Stimulated activated memory B cell treated with anti-CD40 and anti-IgM and Interleukin-4, amounts not matched to agents 10 μg/mL and 1 μg/mL and 100 μg/mL, for 72 hours (primary cell): ENCODE measurements at regions not wholly inside any gene's neighbourhood (a gene's known extent, or its start where the extent isn't known, plus 50 kb on each side); places are given as distances from the start of the nearest gene placed in this dataset.

Experiments used
- ATAC-seq: fragments of 150-1000 bp; cut with Tn5 transposase; 2 replicates; pipeline ENCODE4 v1.10.0; 2021
- H3K27ac Mint-ChIP-seq: one replicate; pipeline ENCODE4 v1.8.0; 2022; ENCODE audit warnings: mild to moderate bottlenecking, mixed read lengths
- H3K27me3 Mint-ChIP-seq: one replicate; pipeline ENCODE4 v1.8.0; 2022; ENCODE audit warnings: mixed read lengths
- H3K36me3 Mint-ChIP-seq: one replicate; pipeline ENCODE4 v1.8.0; 2022; ENCODE audit warnings: mixed read lengths
- H3K4me1 Mint-ChIP-seq: one replicate; pipeline ENCODE4 v1.8.0; 2022; ENCODE audit warnings: mixed read lengths
- H3K4me3 Mint-ChIP-seq: one replicate; pipeline ENCODE4 v1.8.0; 2022; ENCODE audit warnings: mild to moderate bottlenecking, moderate library complexity, mixed read lengths
- H3K9me3 Mint-ChIP-seq: one replicate; pipeline ENCODE4 v1.8.0; 2022; ENCODE audit warnings: mixed read lengths

DNA sequence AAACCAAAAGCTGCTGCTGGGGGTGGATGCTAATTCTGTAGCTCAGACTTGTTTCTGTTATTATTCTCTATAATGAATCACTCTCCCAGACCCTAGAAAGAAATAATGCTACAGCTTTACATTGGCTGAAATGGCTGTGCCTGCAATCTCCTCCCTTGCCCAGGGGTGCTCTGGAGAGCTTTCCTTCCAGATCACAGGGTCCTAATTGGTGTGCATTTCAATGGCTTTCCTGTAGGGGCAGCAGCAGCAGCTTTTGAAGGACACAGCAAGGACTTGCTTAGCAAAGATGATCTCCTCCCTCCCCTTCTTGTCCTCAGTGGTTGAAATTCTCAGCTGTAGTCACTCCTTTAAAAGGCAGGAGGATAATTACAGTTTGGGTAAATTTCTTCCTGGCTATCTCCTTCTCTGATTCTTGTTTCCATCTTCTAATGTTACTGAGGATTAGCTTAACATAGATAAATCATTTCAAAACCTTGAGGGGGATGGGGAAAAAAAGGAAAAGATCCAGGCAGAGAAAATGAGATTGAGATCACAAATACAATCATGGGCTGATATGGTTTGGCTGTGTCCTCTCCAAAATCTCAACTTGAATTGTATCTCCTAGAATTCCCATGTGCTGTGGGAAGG, 120.2 kb upstream of the CTTNBP2 start:
- H3K4me1 Mint-ChIP-seq, result peaks cover 5% of the 10 kb centered on the region
- no peaks in the 10 kb centered on the region for H3K9me3 Mint-ChIP-seq
- no peak overlapping the region for H3K27ac Mint-ChIP-seq
- ATAC-seq, result peak; percentile 50
- no peaks in the 10 kb centered on the region for H3K27me3 Mint-ChIP-seq
- no peaks in the 10 kb centered on the region for H3K36me3 Mint-ChIP-seq
- H3K4me3 Mint-ChIP-seq, result no peak overlapping the region

DNA sequence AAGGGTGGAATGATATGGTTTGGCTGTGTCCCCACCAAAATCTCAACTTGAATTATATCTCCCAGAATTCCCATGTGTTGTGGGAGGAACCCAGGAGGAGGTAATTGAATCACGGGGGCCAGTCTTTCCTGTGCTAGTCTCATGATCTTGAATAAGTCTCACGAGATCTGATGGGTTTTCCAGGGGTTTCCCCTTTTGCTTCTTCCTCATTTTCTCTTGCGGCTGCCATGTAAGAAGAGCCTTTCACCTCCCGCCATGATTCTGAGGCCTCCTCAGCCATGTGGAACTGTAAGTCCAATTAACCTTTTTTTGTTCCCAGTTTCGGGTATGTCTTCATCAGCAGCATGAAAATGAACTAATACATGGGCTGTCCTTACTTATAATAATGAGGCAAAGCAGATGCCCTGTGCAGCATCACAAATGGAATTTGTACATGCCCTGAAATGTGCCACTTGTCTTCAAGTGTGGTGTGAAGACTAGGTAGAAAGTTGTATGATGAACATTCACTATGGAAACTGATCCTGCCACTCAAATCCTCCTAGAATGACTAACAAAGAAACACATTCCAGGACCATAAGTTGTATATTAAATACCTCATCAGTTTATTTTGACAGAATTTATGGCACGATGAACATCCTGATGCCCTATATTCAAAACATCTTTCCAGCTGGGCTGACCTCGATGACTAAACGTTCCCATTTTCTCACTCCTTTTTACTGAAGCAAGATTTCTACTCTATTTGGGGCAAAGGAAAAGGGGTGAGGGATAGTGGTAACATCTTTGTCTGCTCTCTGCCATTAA, 122.8 kb upstream of the CTTNBP2 start:
- no peak overlapping the region for H3K27ac Mint-ChIP-seq
- H3K4me1 Mint-ChIP-seq, result peaks cover 5% of the 10 kb centered on the region
- no peaks in the 10 kb centered on the region for H3K27me3 Mint-ChIP-seq
- ATAC-seq, result no peak
- H3K9me3 Mint-ChIP-seq, result no peaks in the 10 kb centered on the region
- no peak overlapping the region for H3K4me3 Mint-ChIP-seq
- H3K36me3 Mint-ChIP-seq, result no peaks in the 10 kb centered on the region

DNA sequence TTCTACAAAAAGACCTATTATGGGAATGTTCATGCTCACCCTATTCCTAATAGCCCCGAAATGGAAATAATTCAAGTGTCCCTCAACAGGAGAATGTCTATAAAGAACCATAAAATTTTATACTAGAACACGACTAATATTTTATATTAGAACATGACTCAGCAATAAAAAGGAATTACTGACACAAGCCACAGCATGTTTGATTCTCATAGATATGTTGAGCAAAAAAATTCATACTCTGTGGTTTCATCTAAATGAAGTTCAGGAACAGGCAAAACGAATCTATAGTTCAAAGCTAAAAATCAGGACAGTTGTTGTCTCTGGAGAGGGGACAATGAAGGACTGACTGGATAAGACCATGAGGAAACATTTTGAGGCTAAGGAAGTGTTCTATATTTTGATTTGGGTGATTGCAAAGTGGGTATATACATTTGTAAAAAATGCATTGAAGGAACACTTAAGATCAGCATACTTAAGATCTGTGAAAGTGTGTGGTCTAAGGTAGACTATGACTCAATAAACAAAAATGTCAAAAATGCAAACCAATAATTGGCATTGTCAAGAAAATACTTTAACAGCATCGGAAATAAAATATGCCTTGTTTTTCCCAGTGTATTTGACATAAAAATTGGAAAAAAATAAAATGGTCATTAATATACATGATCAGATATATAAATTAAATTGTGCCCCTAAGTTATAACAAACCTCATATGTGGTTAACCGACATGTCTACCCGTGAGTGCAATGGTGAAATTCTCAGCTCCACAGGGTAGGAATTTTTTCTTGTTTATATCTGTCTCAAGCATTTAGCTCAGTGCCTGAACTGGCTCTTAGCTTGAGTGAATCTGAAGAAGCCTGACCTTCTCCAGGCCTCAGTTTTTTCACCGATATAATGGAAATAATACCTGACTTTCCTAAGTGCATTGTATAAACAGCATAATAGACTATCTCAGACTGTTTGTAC, 124.9 kb upstream of the CTTNBP2 start:
- no peak for ATAC-seq
- Mint-ChIP-seq H3K4me3 (no peak overlapping the region), H3K36me3 (no peaks in the 10 kb centered on the region), H3K4me1 (peaks cover 5% of the 10 kb centered on the region), H3K9me3 (no peaks in the 10 kb centered on the region), H3K27ac (no peak overlapping the region), H3K27me3 (no peaks in the 10 kb centered on the region)

DNA sequence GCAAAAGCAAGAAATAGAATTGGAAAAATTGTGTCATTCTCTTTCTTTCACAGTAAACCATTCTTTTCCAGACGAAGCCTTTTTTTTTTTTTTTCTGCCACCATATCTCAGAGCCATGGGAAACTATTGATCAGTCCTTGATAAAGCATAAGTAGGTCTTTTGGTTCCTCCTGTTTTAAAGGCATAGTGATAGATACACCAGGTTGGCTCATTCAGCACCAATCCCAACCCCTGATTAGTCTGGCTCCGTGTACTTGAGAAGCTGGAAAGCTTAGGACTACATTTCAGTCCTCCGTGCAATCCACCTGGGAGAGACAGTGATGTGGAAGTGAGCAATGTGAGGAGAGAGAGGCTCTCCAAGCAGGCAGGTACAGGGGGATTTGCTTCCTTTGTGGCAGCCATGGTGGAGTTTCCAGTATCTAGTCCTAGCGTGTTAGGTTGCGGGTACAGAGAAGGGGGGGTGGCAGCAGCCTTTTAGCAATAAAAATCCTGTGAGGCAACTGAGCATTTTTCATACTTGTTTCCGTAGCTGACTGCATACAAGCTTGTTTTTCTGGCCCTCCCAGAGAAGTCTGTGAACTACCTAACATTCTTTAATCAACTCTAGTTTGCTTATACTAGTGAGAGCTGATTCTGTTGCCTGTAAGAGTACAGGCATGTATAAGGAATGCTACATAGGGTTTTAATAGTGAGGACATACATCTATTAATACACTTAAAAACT, 127.4 kb upstream of the CTTNBP2 start:
- no peak overlapping the region for H3K4me3 Mint-ChIP-seq
- no peak for ATAC-seq
- H3K27ac Mint-ChIP-seq, result no peak overlapping the region
- H3K4me1 Mint-ChIP-seq, result peaks cover 5% of the 10 kb centered on the region
- H3K36me3 Mint-ChIP-seq, result no peaks in the 10 kb centered on the region
- no peaks in the 10 kb centered on the region for H3K27me3 Mint-ChIP-seq
- H3K9me3 Mint-ChIP-seq, result no peaks in the 10 kb centered on the region

DNA sequence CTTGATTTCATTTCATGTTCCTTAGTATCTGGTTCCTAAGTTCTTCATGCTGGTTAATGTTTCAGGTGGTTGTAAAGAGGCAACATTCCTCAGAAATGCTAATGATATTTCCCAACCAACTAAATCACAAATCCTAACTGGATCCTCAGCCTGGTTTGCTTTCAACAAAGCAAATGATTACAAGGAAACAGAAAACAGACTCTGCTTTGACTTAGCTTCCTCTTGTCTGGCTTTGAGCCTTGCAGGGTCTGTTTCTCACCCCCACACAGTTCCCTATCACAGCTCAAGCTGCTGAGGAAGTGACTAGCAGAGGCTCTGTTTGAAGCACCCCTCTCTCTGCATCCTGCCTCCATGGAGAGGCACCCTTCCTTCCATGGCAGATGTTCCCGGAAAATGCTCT, 130.2 kb upstream of the CTTNBP2 start:
- Mint-ChIP-seq H3K27ac (no peak overlapping the region), H3K9me3 (no peaks in the 10 kb centered on the region), H3K27me3 (no peaks in the 10 kb centered on the region), H3K36me3 (no peaks in the 10 kb centered on the region), H3K4me3 (no peak overlapping the region), H3K4me1 (no peaks in the 10 kb centered on the region)
- no peak for ATAC-seq

DNA sequence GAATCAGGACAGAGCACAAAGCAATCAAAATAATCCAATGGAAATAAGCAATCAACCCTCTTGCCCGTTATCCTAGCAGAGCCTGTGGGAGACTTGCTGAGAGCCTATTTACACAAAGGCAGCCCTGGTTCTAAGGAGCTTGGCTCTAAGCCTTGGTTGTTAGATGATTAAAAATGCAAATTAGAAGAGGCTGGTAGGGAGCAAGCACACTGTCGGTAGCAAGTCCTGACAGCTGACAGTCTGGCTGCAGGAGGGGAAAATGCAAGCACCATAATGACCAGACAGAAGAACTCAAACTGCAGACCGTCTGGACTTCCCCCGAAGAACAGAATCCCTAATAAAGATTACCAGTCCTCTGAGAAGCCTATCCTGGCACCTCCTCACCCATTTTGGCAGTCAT, 131.8 kb upstream of the CTTNBP2 start:
- H3K36me3 Mint-ChIP-seq, result no peaks in the 10 kb centered on the region
- H3K27me3 Mint-ChIP-seq, result no peaks in the 10 kb centered on the region
- no peak overlapping the region for H3K4me3 Mint-ChIP-seq
- H3K9me3 Mint-ChIP-seq, result no peaks in the 10 kb centered on the region
- H3K4me1 Mint-ChIP-seq, result no peaks in the 10 kb centered on the region
- ATAC-seq, result no peak
- no peak overlapping the region for H3K27ac Mint-ChIP-seq

DNA sequence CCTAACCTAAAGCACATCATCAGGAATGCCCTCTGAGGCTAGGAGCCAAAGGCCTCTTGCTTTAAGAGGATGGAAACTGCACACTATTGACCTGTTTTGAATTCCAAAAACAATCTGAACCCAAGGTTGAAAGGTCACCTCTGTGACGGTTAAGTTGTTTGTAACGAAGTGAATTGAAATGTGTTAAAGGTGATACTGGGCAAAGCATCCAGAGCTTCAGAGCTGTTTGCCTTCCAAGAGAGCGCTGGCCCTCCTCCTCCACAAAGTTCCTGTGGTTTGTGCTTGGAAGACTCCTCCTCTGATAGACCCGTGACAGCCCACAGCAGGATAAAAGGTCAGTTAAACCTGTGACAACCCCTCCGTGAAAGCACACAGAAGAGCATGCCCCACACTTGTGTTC, 133.7 kb upstream of the CTTNBP2 start:
- Mint-ChIP-seq H3K27me3 (no peaks in the 10 kb centered on the region), H3K4me1 (no peaks in the 10 kb centered on the region), H3K27ac (no peak overlapping the region), H3K4me3 (no peak overlapping the region), H3K9me3 (no peaks in the 10 kb centered on the region), H3K36me3 (no peaks in the 10 kb centered on the region)
- ATAC-seq, result no peak

DNA sequence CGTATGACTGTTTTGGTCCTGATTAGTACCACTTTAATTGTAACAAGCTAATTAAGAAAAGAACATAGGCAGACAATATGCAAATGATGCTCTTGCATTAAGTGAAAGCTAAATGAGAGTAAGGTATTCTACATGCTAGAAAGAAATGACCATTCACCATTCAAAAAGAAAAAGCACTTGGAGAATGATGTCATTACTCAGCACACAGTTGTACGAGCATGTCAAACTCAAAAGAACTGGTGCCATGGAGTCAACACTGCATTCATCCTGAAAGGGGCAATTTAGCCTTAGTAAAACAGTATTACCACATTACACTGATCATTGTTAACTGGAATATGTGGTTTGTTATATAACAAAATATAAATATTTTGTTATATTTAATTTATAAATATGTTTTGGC, 136.2 kb upstream of the CTTNBP2 start:
- H3K9me3 Mint-ChIP-seq, result no peaks in the 10 kb centered on the region
- no peaks in the 10 kb centered on the region for H3K27me3 Mint-ChIP-seq
- H3K27ac Mint-ChIP-seq, result no peak overlapping the region
- no peaks in the 10 kb centered on the region for H3K4me1 Mint-ChIP-seq
- no peak for ATAC-seq
- H3K4me3 Mint-ChIP-seq, result no peak overlapping the region
- no peaks in the 10 kb centered on the region for H3K36me3 Mint-ChIP-seq

DNA sequence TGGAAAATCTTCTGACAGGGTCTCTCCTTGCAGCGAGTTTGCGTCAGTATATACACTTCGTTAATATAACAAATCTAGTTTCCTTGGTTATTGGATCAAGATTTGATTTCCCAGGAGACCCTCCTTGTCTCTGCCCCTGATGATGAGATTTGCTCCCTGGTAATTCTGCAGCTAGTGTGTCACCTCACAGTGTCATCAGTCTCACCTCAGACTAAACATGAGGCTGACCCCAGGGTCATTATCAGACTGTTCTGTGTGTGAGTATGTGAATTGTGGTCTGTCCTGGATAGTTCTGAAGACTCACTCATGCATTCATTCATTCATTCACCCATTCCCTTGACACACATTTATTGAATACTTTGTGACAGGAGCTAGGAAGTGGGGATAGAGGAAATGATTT, 138.4 kb upstream of the CTTNBP2 start:
- Mint-ChIP-seq H3K9me3 (no peaks in the 10 kb centered on the region), H3K27me3 (no peaks in the 10 kb centered on the region), H3K4me1 (no peaks in the 10 kb centered on the region), H3K36me3 (no peaks in the 10 kb centered on the region), H3K4me3 (no peak overlapping the region), H3K27ac (no peak overlapping the region)
- no peak for ATAC-seq

DNA sequence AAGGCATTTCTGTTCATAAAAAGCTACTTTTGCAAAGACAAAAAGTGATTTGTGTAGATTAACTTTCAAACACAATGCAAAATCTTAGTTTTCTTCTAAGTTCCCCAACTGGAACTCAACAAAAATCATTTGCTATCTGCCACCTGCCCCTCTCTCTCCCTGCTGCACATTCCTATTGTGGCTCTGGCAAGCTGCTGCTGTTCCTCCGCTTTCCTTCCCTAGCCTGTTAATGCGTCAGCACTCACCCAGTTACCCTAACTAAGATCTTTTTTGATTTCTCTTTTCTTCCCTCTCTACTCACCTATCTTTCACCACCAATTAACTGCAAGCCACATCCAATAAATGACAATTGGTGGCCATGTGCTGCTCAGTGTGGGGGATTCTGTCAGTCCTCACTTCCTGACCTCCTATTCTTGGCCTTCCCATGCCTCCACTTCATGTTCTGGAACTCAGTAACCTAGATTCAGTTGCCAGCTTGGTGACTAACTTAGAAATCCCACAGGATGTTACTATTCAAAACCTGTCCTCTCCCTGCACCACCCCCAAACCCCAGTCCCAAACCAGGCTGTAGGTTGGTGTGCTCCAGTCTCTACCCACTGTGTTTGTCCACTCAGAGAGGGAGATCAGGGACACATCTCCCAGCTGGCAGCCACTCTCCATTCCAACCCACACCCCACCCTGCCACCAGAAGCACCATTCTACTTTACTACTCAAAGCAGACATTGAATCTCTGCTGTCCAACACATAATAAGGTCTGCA, 140.2 kb upstream of the CTTNBP2 start:
- H3K36me3 Mint-ChIP-seq, result peaks cover 7% of the 10 kb centered on the region
- peaks cover 7% of the 10 kb centered on the region for H3K27me3 Mint-ChIP-seq
- H3K9me3 Mint-ChIP-seq, result peaks cover 5% of the 10 kb centered on the region
- no peak overlapping the region for H3K27ac Mint-ChIP-seq
- no peak overlapping the region for H3K4me3 Mint-ChIP-seq
- ATAC-seq, result no peak
- H3K4me1 Mint-ChIP-seq, result no peaks in the 10 kb centered on the region

DNA sequence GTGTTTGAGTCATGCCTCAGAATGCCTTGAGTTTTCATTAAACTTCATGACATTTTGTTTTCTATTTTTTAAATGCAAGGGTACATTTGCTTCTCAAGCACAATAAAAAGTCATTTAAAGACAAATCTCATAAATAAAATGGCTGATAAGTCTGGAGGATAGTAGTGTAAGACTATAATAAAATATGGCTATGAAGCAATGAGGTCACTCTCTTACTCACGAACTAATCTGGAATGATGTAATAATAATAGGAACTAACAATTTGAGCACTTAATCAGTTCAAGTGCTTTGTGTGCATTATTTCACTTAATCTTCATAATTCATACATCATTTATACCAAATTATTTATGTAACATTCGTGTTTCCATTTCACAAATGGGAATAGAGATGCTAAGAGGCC, 149.3 kb upstream of the CTTNBP2 start:
- ATAC-seq, result no peak
- H3K27me3 Mint-ChIP-seq, result peaks cover under 1% of the 10 kb centered on the region
- no peaks in the 10 kb centered on the region for H3K4me1 Mint-ChIP-seq
- H3K9me3 Mint-ChIP-seq, result peaks cover 3% of the 10 kb centered on the region
- H3K4me3 Mint-ChIP-seq, result no peak overlapping the region
- no peak overlapping the region for H3K27ac Mint-ChIP-seq
- H3K36me3 Mint-ChIP-seq, result peaks cover under 1% of the 10 kb centered on the region

DNA sequence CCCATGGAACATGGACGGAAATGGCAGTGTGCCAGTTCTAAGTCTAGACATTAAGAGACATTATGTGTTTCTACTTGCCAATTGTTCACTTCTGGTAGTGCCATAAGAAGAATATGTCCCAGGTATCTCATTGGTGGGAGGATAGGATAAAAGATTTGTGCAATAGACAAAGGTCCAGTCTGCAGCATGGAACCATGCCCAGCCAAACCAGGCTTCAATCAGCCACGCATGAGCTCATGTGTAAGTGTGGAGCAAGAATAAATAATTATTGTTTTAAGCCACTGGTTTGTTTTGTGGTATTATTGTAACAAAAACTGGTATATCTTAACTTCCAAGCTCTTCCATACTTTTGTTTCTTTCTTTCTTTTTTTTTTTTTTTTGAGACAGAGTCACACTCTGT, 153.6 kb upstream of the CTTNBP2 start:
- Mint-ChIP-seq H3K27ac (no peak overlapping the region), H3K4me1 (no peaks in the 10 kb centered on the region), H3K4me3 (no peak overlapping the region), H3K9me3 (no peaks in the 10 kb centered on the region), H3K36me3 (no peaks in the 10 kb centered on the region), H3K27me3 (no peaks in the 10 kb centered on the region)
- ATAC-seq, result no peak

DNA sequence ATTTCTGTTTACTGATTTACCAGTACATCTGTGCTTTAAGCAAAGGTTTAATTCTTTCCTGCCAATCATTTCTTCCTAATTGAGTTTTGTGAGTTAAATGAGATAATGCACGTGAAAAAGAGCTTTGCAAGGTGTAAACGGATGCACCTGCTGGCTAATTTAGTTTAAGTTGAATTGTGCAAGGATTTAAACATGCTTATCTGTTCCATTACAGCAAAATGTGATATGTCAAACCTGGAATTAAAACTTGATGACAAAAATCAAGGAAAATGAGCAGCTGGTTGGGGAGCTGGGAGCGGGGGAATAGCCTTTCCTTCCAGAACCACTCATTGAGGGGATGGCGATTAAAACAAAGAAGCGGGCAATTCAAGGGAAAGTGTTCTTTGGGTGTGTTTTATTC, 155.0 kb upstream of the CTTNBP2 start:
- Mint-ChIP-seq H3K27me3 (no peaks in the 10 kb centered on the region), H3K9me3 (no peaks in the 10 kb centered on the region), H3K27ac (no peak overlapping the region), H3K4me3 (no peak overlapping the region), H3K36me3 (no peaks in the 10 kb centered on the region), H3K4me1 (no peaks in the 10 kb centered on the region)
- ATAC-seq, result no peak

DNA sequence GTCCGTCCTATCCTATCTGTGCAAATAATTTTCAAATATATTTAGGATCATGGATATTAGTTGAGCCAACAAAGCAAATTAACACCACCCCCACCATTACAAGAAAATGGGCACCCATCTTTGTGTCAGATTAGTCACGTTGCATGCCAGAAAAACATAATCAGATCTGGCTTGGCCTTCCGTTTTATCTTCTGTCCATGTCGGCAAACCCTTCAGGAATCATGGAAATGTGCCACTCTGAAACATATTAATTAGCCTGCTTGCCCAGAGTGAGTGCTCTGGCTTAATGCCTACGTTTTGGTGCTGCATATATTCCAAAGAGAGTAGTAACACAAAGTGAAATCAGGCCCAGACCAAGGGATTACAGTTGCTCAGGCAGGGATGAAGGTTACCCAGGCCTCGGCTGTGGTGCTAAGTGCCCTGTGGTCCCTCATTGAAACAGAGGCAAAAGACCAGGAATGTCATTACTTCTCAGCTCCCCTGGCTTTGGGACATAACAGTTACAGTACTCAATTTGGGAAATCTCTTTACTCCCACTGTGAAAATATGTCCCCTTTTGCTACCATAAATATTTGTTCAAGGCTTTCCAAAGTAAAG, 154.0 kb upstream of the LSM8 start:
- Mint-ChIP-seq H3K4me1 (no peaks in the 10 kb centered on the region), H3K27me3 (no peaks in the 10 kb centered on the region), H3K9me3 (no peaks in the 10 kb centered on the region), H3K27ac (no peak overlapping the region), H3K4me3 (no peak overlapping the region), H3K36me3 (no peaks in the 10 kb centered on the region)
- no peak for ATAC-seq
